Lung (tissue), 11 donors: ENCODE measurements at regions not wholly inside any gene's neighbourhood (a gene's known extent, or its start where the extent isn't known, plus 50 kb on each side); places are given as distances from the start of the nearest gene placed in this dataset.

ENCODE experiments used
- ATAC-seq: fragments of 200-7000 bp; cut with Tn5 transposase; one replicate; pipeline ENCODE4 v1.9.1; 2020; ENCODE audit warnings: moderate number of reproducible peaks; ENCODE audit not compliant: insufficient read depth, low FRiP score
- DNase-seq, 3 donors: peaks; one replicate each; pipeline ENCODE4 v3.0.0-alpha.2; 2013 to 2017
- H3K27ac ChIP-seq, 2 donors: one replicate each; pipeline ENCODE4 v1.5.1; 2013; ENCODE audit warnings: mild to moderate bottlenecking in 2 of 2, moderate library complexity in 2 of 2, control low read depth in 1 of 2, inconsistent platforms in 1 of 2, low read depth in 1 of 2, low read length in 1 of 2
- H3K27me3 ChIP-seq, 3 donors: one replicate each; pipeline ENCODE4 v1.5.1; 2013; ENCODE audit warnings: low read length in 2 of 3; ENCODE audit not compliant: control insufficient read depth in 3 of 3, insufficient read depth in 3 of 3
- H3K36me3 ChIP-seq, 4 donors: one replicate each; pipeline ENCODE4 v1.5.1; 2013; ENCODE audit warnings: low read length in 4 of 4, mild to moderate bottlenecking in 1 of 4, moderate library complexity in 1 of 4; ENCODE audit not compliant: control insufficient read depth in 4 of 4, insufficient read depth in 4 of 4
- H3K4me1 ChIP-seq, 5 donors: one replicate each; pipeline ENCODE4 v1.5.1; 2013; ENCODE audit warnings: low read length in 5 of 5, mild to moderate bottlenecking in 2 of 5, moderate library complexity in 1 of 5; ENCODE audit not compliant: control insufficient read depth in 5 of 5, insufficient read depth in 5 of 5
- H3K4me3 ChIP-seq: one replicate; pipeline ENCODE4 v1.5.1; 2013; ENCODE audit warnings: mild to moderate bottlenecking, control low read depth, moderate library complexity
- H3K9ac ChIP-seq, 2 donors: one replicate each; pipeline ENCODE4 v1.5.1; 2013; ENCODE audit warnings: low read length in 2 of 2, control low read depth in 1 of 2; ENCODE audit not compliant: insufficient read depth in 1 of 2
- H3K9me3 ChIP-seq, 4 donors: one replicate each; pipeline ENCODE4 v1.5.1; 2013; ENCODE audit warnings: low read length in 3 of 4, mild to moderate bottlenecking in 1 of 4, moderate library complexity in 1 of 4; ENCODE audit not compliant: control insufficient read depth in 4 of 4, insufficient read depth in 3 of 4
- CTCF ChIP-seq: IDR thresholded peaks from 2 replicates; pipeline ENCODE4 v1.5.1; 2012; ENCODE audit warnings: mild to moderate bottlenecking; ENCODE audit errors: control extremely low read depth, extremely low read depth
- WGBS, 2 donors: extraction: QIAGEN DNeasy Blood & Tissue Kit; methylation state at CpG; one replicate each; pipeline ENCODE4 v1.1.7; 2013; 5-methylcytosine and 5-hydroxymethylcytosine counted together
- donor health status: control.
- donor health status: control.
- donor health status: Bipolar disorder and iron deficiency.
- donor health status: healthy.
- donor health status: DM: yes; HTN: yes; CAD: no.

DNA sequence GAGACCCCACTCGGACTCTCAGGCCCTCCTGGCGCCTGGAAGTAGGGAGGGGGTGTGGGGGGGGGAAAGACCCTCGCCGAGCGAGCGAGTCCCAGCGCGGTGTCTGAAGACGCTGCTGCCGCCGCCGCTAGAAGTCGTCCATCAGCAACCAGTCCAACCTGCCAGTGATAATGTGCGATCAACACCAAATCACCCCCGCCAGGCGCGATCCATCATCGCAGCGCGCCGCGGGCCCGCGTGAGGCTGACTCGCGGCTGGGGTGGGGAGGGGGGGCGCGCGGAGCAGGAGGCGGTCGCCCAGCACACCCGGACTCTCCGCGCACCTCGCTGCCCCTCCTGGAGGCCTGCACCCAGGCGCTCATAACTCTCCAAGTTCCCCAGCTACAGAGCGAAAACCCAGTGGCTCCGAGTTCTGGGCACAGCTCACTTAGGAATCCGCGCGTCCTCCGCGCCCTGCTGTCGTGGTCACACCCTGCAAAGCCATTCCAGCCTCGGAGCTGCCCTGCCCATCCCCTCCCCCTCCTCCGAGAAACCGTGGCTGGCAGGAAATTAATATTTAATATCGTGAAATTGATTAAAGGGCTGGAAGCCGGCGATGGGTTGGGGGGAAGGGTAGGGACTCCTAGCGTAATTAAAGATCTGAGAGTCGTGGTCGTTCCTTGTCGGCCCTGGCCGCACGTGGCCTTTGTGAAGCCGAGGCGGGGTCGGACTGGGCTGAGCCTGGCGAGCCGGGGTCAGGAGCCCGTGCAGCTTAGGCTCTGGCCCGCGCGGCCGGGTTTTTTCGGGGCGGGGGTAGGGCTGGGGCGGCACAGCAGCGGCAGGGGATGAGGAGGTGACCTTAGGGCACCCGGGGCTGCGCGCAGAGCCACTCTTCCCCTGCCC, 58.1 kb upstream of the BCOR start:
- Histone ChIP-seq H3K9me3 (peaks cover 0 to 2% (median 0%) of the 10 kb centered on the region in 4 donors), H3K4me3 (no peak overlapping the region), H3K27ac (peak overlapping the region; percentile 32 to 72), H3K9ac (no peak overlapping the region), H3K27me3 (peaks cover 4 to 29% (median 19%) of the 10 kb centered on the region in 3 donors), H3K36me3 (no peaks in the 10 kb centered on the region), H3K4me1 (peaks cover 0 to 24% (median 5%) of the 10 kb centered on the region in 5 donors)
- ATAC-seq (no peak), DNase-seq (peak in 2 of 3 donors; percentile 53 to 70)
- no peak for TF ChIP-seq CTCF
- 24 to 39% methylated on average over 30 to 73 of the region's 73 CpGs for WGBS, 2 donors

- no peak overlapping the region for H3K4me3 ChIP-seq
- no peaks in the 10 kb centered on the region for H3K36me3 ChIP-seq
- peaks cover 0 to 2% (median 0%) of the 10 kb centered on the region in 4 donors for H3K9me3 ChIP-seq
- ATAC-seq, result peak; percentile 6
- WGBS, 2 donors, result 0 to 7% methylated on average over 22 to 72 of the region's 72 CpGs
- TF ChIP-seq CTCF, result no peak
- peak overlapping the region; percentile 32 to 72 for H3K27ac ChIP-seq
- peaks cover 4 to 32% (median 22%) of the 10 kb centered on the region in 3 donors for H3K27me3 ChIP-seq
- H3K4me1 ChIP-seq, result peaks cover 0 to 24% (median 6%) of the 10 kb centered on the region in 5 donors
- DNase-seq, result peak; percentile 87 to 96 (median 91)
- no peak overlapping the region for H3K9ac ChIP-seq
Observed at GRCh38 chrX:40154853-40155588, 57.3 kb upstream of the BCOR start.

DNA sequence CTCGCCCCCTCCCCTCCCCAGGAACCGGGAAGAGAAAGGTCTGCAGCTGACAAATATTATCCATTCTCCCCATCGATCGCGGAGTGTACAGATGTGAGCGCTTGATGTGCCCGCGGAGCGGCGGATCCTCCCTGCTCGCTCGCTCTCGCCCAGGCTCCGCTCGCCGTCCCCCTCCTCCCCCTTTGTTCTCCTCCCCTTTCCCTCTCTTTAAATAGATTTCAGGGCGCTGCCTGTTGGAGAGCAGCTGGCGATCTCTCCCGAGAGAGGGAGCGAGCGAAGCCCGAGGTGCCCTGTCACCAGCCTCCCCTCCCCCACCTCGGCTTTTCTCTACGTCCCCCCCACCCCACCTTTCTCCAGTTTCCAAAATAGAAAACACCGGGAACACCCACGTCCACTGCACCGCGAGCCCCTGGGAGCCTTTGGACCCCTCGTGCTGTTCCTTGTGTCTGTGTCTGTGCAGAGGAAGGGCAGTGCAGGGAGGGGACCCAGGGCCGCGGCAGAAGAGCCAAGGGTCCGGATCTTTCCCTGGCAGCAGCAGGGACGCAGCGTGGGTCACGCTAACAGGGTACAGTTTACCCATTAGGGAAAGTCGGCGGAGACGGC, 56.6 kb upstream of the BCOR start:
- ATAC-seq, result no peak
- Histone ChIP-seq H3K4me3 (no peak overlapping the region), H3K27ac (peak overlapping the region; percentile 52 to 64), H3K27me3 (peaks cover 4 to 31% (median 26%) of the 10 kb centered on the region in 3 donors), H3K9ac (no peak overlapping the region), H3K9me3 (peaks cover 0 to 2% (median 0%) of the 10 kb centered on the region in 4 donors), H3K36me3 (no peaks in the 10 kb centered on the region), H3K4me1 (peaks cover 0 to 29% (median 6%) of the 10 kb centered on the region in 5 donors)
- no peak for TF ChIP-seq CTCF
- peak in 2 of 3 donors; percentile 81 to 87 for DNase-seq
- WGBS, 2 donors, result 0 to 8% methylated on average over 29 to 38 of the region's 38 CpGs
